ENCODE measurements at regions not wholly inside any gene's neighbourhood (a gene's known extent, or its start where the extent isn't known, plus 50 kb on each side); places are given as distances from the start of the nearest gene placed in this dataset.

- Histone ChIP-seq H4K20me1 (ENCODE audit: insufficient read depth, low read length) (no peaks in the 10 kb centered on the region), H3K9ac (ENCODE audit: low read length) (no peak overlapping the region), H2AFZ (ENCODE audit: low read length) (no peak overlapping the region), H3K27ac (ENCODE audit: low read depth, low read length, poor library complexity, severe bottlenecking) (no peak overlapping the region), H3K36me3 (ENCODE audit: insufficient read depth, low read length) (no peaks in the 10 kb centered on the region), H3K9me2 (ENCODE audit: low read depth, low read length) (no peaks in the 10 kb centered on the region), H3F3A (ENCODE audit: insufficient read depth, low read length) (no peaks in the 10 kb centered on the region), H3K79me2 (ENCODE audit: insufficient read depth, low read length) (no peaks in the 10 kb centered on the region), H3K27me3 (ENCODE audit: insufficient read depth, low read length) (no peaks in the 10 kb centered on the region), H3K4me1 (ENCODE audit: insufficient read depth, low read length, severe bottlenecking) (no peaks in the 10 kb centered on the region), H3K9me3 (ENCODE audit: low read length) (no peaks in the 10 kb centered on the region), H3K4me2 (ENCODE audit: low read length) (no peak overlapping the region), H3K4me3 (ENCODE audit: low read depth, low read length, poor library complexity, severe bottlenecking) (no peak overlapping the region)
- TF ChIP-seq CTCF (IDR thresholded peaks at IDR 0.05; ENCODE audit: low read length) (no peak), EZH2 (IDR thresholded peaks at IDR 0.05; ENCODE audit: borderline replicate concordance, low read length) (no peak)
Measured at GRCh38 chr6:126419901-126420300, 80.0 kb downstream of the CENPW start.

GRCh38 chr6:126422912-126423311, 83.0 kb downstream of the CENPW start:
- Histone ChIP-seq H3K36me3 (ENCODE audit: insufficient read depth, low read length) (no peaks in the 10 kb centered on the region), H3K4me3 (ENCODE audit: low read depth, low read length, poor library complexity, severe bottlenecking) (no peak overlapping the region), H3K4me2 (ENCODE audit: low read length) (no peak overlapping the region), H3K79me2 (ENCODE audit: insufficient read depth, low read length) (no peaks in the 10 kb centered on the region), H3K9me3 (ENCODE audit: low read length) (no peaks in the 10 kb centered on the region), H2AFZ (ENCODE audit: low read length) (no peak overlapping the region), H3K4me1 (ENCODE audit: insufficient read depth, low read length, severe bottlenecking) (no peaks in the 10 kb centered on the region), H3K9ac (ENCODE audit: low read length) (no peak overlapping the region), H4K20me1 (ENCODE audit: insufficient read depth, low read length) (no peaks in the 10 kb centered on the region), H3K9me2 (ENCODE audit: low read depth, low read length) (no peaks in the 10 kb centered on the region), H3K27ac (ENCODE audit: low read depth, low read length, poor library complexity, severe bottlenecking) (no peak overlapping the region), H3F3A (ENCODE audit: insufficient read depth, low read length) (no peaks in the 10 kb centered on the region), H3K27me3 (ENCODE audit: insufficient read depth, low read length) (no peaks in the 10 kb centered on the region)
- no peak for TF ChIP-seq EZH2 (IDR thresholded peaks at IDR 0.05; ENCODE audit: borderline replicate concordance, low read length)
- TF ChIP-seq CTCF (IDR thresholded peaks at IDR 0.05; ENCODE audit: low read length), result peak; percentile 18; the same call in 1 of the 2 replicates

GRCh38 chr6:126427713-126428112, 87.8 kb downstream of the CENPW start:
- Histone ChIP-seq H3K9ac (ENCODE audit: low read length) (no peak overlapping the region), H3K9me2 (ENCODE audit: low read depth, low read length) (no peaks in the 10 kb centered on the region), H3F3A (ENCODE audit: insufficient read depth, low read length) (no peaks in the 10 kb centered on the region), H3K79me2 (ENCODE audit: insufficient read depth, low read length) (no peaks in the 10 kb centered on the region), H2AFZ (ENCODE audit: low read length) (no peak overlapping the region), H3K36me3 (ENCODE audit: insufficient read depth, low read length) (no peaks in the 10 kb centered on the region), H3K27me3 (ENCODE audit: insufficient read depth, low read length) (no peaks in the 10 kb centered on the region), H3K4me1 (ENCODE audit: insufficient read depth, low read length, severe bottlenecking) (no peaks in the 10 kb centered on the region), H4K20me1 (ENCODE audit: insufficient read depth, low read length) (no peaks in the 10 kb centered on the region), H3K9me3 (ENCODE audit: low read length) (no peaks in the 10 kb centered on the region), H3K27ac (ENCODE audit: low read depth, low read length, poor library complexity, severe bottlenecking) (no peak overlapping the region), H3K4me2 (ENCODE audit: low read length) (no peak overlapping the region), H3K4me3 (ENCODE audit: low read depth, low read length, poor library complexity, severe bottlenecking) (no peak overlapping the region)
- TF ChIP-seq EZH2 (IDR thresholded peaks at IDR 0.05; ENCODE audit: borderline replicate concordance, low read length) (no peak), CTCF (IDR thresholded peaks at IDR 0.05; ENCODE audit: low read length) (no peak)

All from OCI-LY1 (cell line).